K562 (cell line): ENCODE measurements at regions not wholly inside any gene's neighbourhood (a gene's known extent, or its start where the extent isn't known, plus 50 kb on each side); places are given as distances from the start of the nearest gene placed in this dataset.

Source experiments
- ATAC-seq: fragments of 200-7000 bp; cut with Tn5 transposase; 3 replicates; pipeline ENCODE4 v1.9.1; 2020; ENCODE audit warnings: moderate library complexity
- BruUV-seq: library from RNA; stranded (reverse); fragments of 400-500 nt; replicated peaks from 2 replicates; lab custom pipeline; 2021; lab: Mats Ljungman, UMichigan
- CTCF ChIA-PET: fragments of 300-600 bp; formaldehyde crosslinking; extraction: SDS; loops from one replicate; lab custom pipeline; 2021; ENCODE audit warnings: low intra/inter-chr PET ratio; lab: Yijun Ruan, JAX
- POLR2A ChIA-PET: fragments of 300-600, 350-650 bp; sonication (Branson Sonifier 250); formaldehyde crosslinking; extraction: SDS; loops from one replicate; lab custom pipeline; 2021; ENCODE audit warnings: antibody characterized with exemption, inconsistent platforms; lab: Yijun Ruan, JAX
- DNase-seq, 4 experiments: peaks; one replicate each; pipeline versions ENCODE4 v3.0.0 to v3.0.0-alpha.2; 2011 to 2018; ENCODE audit warnings: low spot score in 3 of 4, mixed read lengths in 3 of 4; ENCODE audit errors: extremely low read depth in 1 of 4
- FAIRE-seq: peaks from 2 replicates; lab custom pipeline; 2011; peaks lifted over from hg19 to GRCh38; lab: Jason Lieb, UNC
- H2AFZ ChIP-seq: 2 replicates; pipeline ENCODE4 v1.6.0; 2011; ENCODE audit warnings: low read depth, low read length, control low read depth, inconsistent platforms
- H3K27ac ChIP-seq: fragments of 200-600 bp; 3 replicates; pipeline ENCODE4 v1.8.0; 2011; ENCODE audit warnings: low read depth, mild to moderate bottlenecking, control low read depth, inconsistent platforms, low read length, moderate library complexity, mixed read lengths; ENCODE audit errors: extremely low read depth
- H3K27me3 ChIP-seq, 2 experiments: fragments of 300-600 bp in 1 of 2; 2 replicates in 1 of 2; 3 replicates in 1 of 2; pipeline versions ENCODE4 v1.6.0 to v1.8.0; 2011; ENCODE audit warnings: inconsistent platforms in 2 of 2, low read length in 2 of 2, mild to moderate bottlenecking in 1 of 2, mixed read lengths in 1 of 2, moderate library complexity in 1 of 2; ENCODE audit not compliant: control insufficient read depth in 2 of 2, insufficient read depth in 2 of 2
- H3K36me3 ChIP-seq: fragments of 300-600 bp; 3 replicates; pipeline ENCODE4 v1.8.0; 2011; ENCODE audit warnings: mild to moderate bottlenecking, low read length, inconsistent platforms; ENCODE audit not compliant: control insufficient read depth, insufficient read depth
- H3K4me1 ChIP-seq, 2 experiments: fragments of 200-600 bp in 1 of 2; replicated peaks in 1 of 2; 2 replicates in 1 of 2; 3 replicates in 1 of 2; pipeline versions ENCODE4 v1.5.1 to v1.8.0; 2011; ENCODE audit warnings: inconsistent platforms in 2 of 2, low read length in 2 of 2, mild to moderate bottlenecking in 1 of 2, mixed read lengths in 1 of 2, moderate library complexity in 1 of 2; ENCODE audit not compliant: control insufficient read depth in 2 of 2, insufficient read depth in 2 of 2
- H3K4me2 ChIP-seq: 2 replicates; pipeline ENCODE4 v1.6.1; 2011; ENCODE audit warnings: low read length, control low read depth, inconsistent platforms, mixed read lengths; ENCODE audit not compliant: insufficient read depth
- H3K4me3 ChIP-seq: fragments of 200-600 bp; sonication (generic), shearing (Covaris generic); 2 replicates; pipeline ENCODE4 v1.5.1; 2016; ENCODE audit warnings: control low read depth, inconsistent platforms
- H3K79me2 ChIP-seq: fragments of 200-600 bp; 3 replicates; pipeline ENCODE4 v1.8.0; 2011; ENCODE audit warnings: low read length, inconsistent platforms; ENCODE audit not compliant: control insufficient read depth, insufficient read depth
- H3K9ac ChIP-seq, 2 experiments: 2 replicates each; pipeline versions ENCODE4 v1.6.0 to v1.6.1; 2011; ENCODE audit warnings: low read depth in 2 of 2, low read length in 2 of 2, control low read depth in 1 of 2, inconsistent platforms in 1 of 2, mild to moderate bottlenecking in 1 of 2, mixed read lengths in 1 of 2; ENCODE audit not compliant: insufficient read depth in 1 of 2
- H3K9me1 ChIP-seq: one replicate; pipeline ENCODE4 v1.6.0; 2011; ENCODE audit warnings: inconsistent platforms, mild to moderate bottlenecking, low read length, moderate library complexity; ENCODE audit not compliant: control insufficient read depth, insufficient read depth
- H3K9me3 ChIP-seq: replicated peaks from 2 replicates; pipeline ENCODE4 v1.5.1; 2011; ENCODE audit warnings: low read depth, low read length, inconsistent platforms; ENCODE audit not compliant: control insufficient read depth, insufficient read depth
- H4K20me1 ChIP-seq: replicated peaks from 2 replicates; pipeline ENCODE4 v1.6.1; 2011; ENCODE audit warnings: low read length, inconsistent platforms, mixed read lengths; ENCODE audit not compliant: control insufficient read depth, insufficient read depth
- CBX5 ChIP-seq: IDR thresholded peaks from 2 replicates; pipeline ENCODE4 v1.6.1; 2014; ENCODE audit warnings: low read depth, borderline replicate concordance
- CREM ChIP-seq: IDR thresholded peaks from 2 replicates; pipeline ENCODE4 v1.6.1; 2014; ENCODE audit warnings: antibody characterized with exemption, low read depth
- ETS2 ChIP-seq: IDR thresholded peaks from 2 replicates; pipeline ENCODE4 v1.6.1; 2016; ENCODE audit warnings: borderline replicate concordance, missing genetic modification characterization, mild to moderate bottlenecking, moderate library complexity, missing compliant biosample characterization; ENCODE audit not compliant: poor library complexity, severe bottlenecking
- MXI1 ChIP-seq: IDR thresholded peaks from 2 replicates; pipeline ENCODE4 v1.6.1; 2011; ENCODE audit warnings: low read depth, mild to moderate bottlenecking, improper control_type of control experiment, low read length
- PHF20 ChIP-seq: fragments of 450-650 bp; IDR thresholded peaks from 2 replicates; pipeline ENCODE4 v1.6.1; 2018; ENCODE audit not compliant: partially characterized antibody
- PRDM10 ChIP-seq: fragments of 450-650 bp; IDR thresholded peaks from 2 replicates; pipeline ENCODE4 v1.6.1; 2018; ENCODE audit not compliant: partially characterized antibody
- PTBP1 ChIP-seq: fragments of 200-400 bp; formaldehyde crosslinking; IDR thresholded peaks from 2 replicates; pipeline ENCODE4 v1.6.1; 2017; ENCODE audit warnings: low read depth, low read length
- TRIM28 ChIP-seq: fragments of 450-650 bp; IDR thresholded peaks from 2 replicates; pipeline ENCODE4 v1.6.1; 2017
- ZBTB49 ChIP-seq: sonication (generic); formaldehyde crosslinking; IDR thresholded peaks from 2 replicates; pipeline ENCODE4 v1.8.0; 2022; ENCODE audit warnings: missing genetic modification reagents, mild to moderate bottlenecking, borderline replicate concordance
- WGBS: fragments of 100-300 bp; shearing (Covaris generic); methylation state at CpG from one replicate; pipeline ENCODE4 v1.1.6; 2016; ENCODE audit warnings: low coverage, mixed read lengths; ENCODE audit not compliant: insufficient coverage; ENCODE audit errors: missing lambda C conversion rate; 5-methylcytosine and 5-hydroxymethylcytosine counted together
- in situ Hi-C: fragments of 300-500 bp; cut with MboI; formaldehyde crosslinking; loops from 4 replicates; pipeline ENCODE4 v1.15.0; 2018; ENCODE audit warnings: inconsistent platforms, mixed read lengths
- intact Hi-C: fragments of 100-400 bp; cut with micrococcal nuclease; formaldehyde crosslinking; loops from 2 replicates; pipeline ENCODE4 v1.14.2; 2022

GRCh38 chr20:56955680-56956079 is 310.8 kb downstream of the BMP7 start:
- Histone ChIP-seq H3K9me3 (no peaks in the 10 kb centered on the region), H3K79me2 (no peaks in the 10 kb centered on the region), H3K4me3 (no peak overlapping the region), H3K27me3 (peaks cover 34 to 63% of the 10 kb centered on the region in 2 experiments), H4K20me1 (no peaks in the 10 kb centered on the region), H3K9me1 (no peaks in the 10 kb centered on the region), H3K36me3 (no peaks in the 10 kb centered on the region), H2AFZ (no peak overlapping the region), H3K9ac (no peak overlapping the region), H3K27ac (no peak overlapping the region), H3K4me1 (no peaks in the 10 kb centered on the region), H3K4me2 (no peak overlapping the region)
- no peak for DNase-seq
- POLR2A ChIA-PET, result interaction anchor here (0.6 kb wide), 1 partner anchor 115 kb away, joined by 3 read pairs; no protein-coding TSS in a partner anchor
- in situ Hi-C loops (no loop called here), intact Hi-C loops (no loop called here)
- ATAC-seq, result no peak
- 0% methylated on average over 9 of the region's 9 CpGs for WGBS
- CTCF ChIA-PET, result no interaction called here
- no peak for FAIRE-seq
- no TSS peak for BruUV-seq
- TF ChIP-seq CBX5 (no peak), ETS2 (no peak), CREM (no peak), PTBP1 (no peak), PRDM10 (no peak), PHF20 (no peak), ZBTB49 (no peak), TRIM28 (no peak), MXI1 (no peak)
- TF ChIP-seq, all 486 proteins: peak for 0
